RCC 7860 (cell line): ENCODE measurements at regions not wholly inside any gene's neighbourhood (a gene's known extent, or its start where the extent isn't known, plus 50 kb on each side); places are given as distances from the start of the nearest gene placed in this dataset.
"Not testable (repeated sequence)": the region's sequence is repeated elsewhere in the genome, so short reads cannot be mapped to it uniquely, and the experiment has no call there.

Experiments used
- DNase-seq: peaks from one replicate; pipeline ENCODE4 v3.0.0-alpha.2; 2015; ENCODE audit warnings: low spot score
- FAIRE-seq: peaks from 2 replicates; lab custom pipeline; 2012; peaks lifted over from hg19 to GRCh38; lab: Jason Lieb, UNC

GRCh38 chr1:112821307-112822063, 106.4 kb upstream of the PPM1J start:
- not testable (repeated sequence) for FAIRE-seq, DNase-seq

- FAIRE-seq, result no peak
- peak; percentile 20 for DNase-seq
Measured at GRCh38 chr1:112818990-112819689, 104.0 kb upstream of the PPM1J start.

GRCh38 chr1:112817555-112818373, 102.6 kb upstream of the PPM1J start:
- FAIRE-seq (no peak), DNase-seq (no peak)

- no peak for DNase-seq
- FAIRE-seq, result no peak
Measured at GRCh38 chr1:112815376-112815775, 100.2 kb upstream of the PPM1J start.

GRCh38 chr1:112814645-112815044, 99.5 kb upstream of the PPM1J start:
- not testable (repeated sequence) for DNase-seq, FAIRE-seq

GRCh38 chr1:112808861-112809684, 93.9 kb upstream of the PPM1J start:
- FAIRE-seq, result no peak
- DNase-seq, result peak; percentile 44

GRCh38 chr1:112807999-112808398, 92.9 kb upstream of the PPM1J start:
- DNase-seq (no peak), FAIRE-seq (no peak)

- no peak for FAIRE-seq
- no peak for DNase-seq
Measured at GRCh38 chr1:112807117-112807516, 92.0 kb upstream of the PPM1J start.

GRCh38 chr1:112806090-112806642, 91.0 kb upstream of the PPM1J start:
- DNase-seq (no peak), FAIRE-seq (no peak)

- FAIRE-seq, result no peak
Measured at GRCh38 chr1:112805155-112805853, 90.2 kb upstream of the PPM1J start.

GRCh38 chr1:112803906-112804762, 89.0 kb upstream of the PPM1J start:
- peak; percentile 56 for DNase-seq
- FAIRE-seq, result no peak

More at GRCh38 chr1:112805155-112805853, 90.2 kb upstream of the PPM1J start:
- no peak for DNase-seq

- no peak for DNase-seq
- no peak for FAIRE-seq
Measured at GRCh38 chr1:112800289-112800688, 85.2 kb upstream of the PPM1J start.

GRCh38 chr1:112798292-112798691, 83.2 kb upstream of the PPM1J start:
- no peak for DNase-seq
- FAIRE-seq, result no peak

GRCh38 chr1:112797224-112797623, 82.1 kb upstream of the PPM1J start:
- FAIRE-seq (no peak), DNase-seq (no peak)

GRCh38 chr1:112794654-112795239, 79.6 kb upstream of the PPM1J start:
- no peak for FAIRE-seq
- DNase-seq, result no peak

- DNase-seq (no peak), FAIRE-seq (no peak)
Measured at GRCh38 chr1:112793631-112794565, 78.8 kb upstream of the PPM1J start.

GRCh38 chr1:112791723-112792104, 76.6 kb upstream of the PPM1J start:
- DNase-seq, result no peak
- no peak for FAIRE-seq
